HG03354 (cell line): ENCODE measurements at regions not wholly inside any gene's neighbourhood (a gene's known extent, or its start where the extent isn't known, plus 50 kb on each side); places are given as distances from the start of the nearest gene placed in this dataset.
A peak's percentile ranks its signal among the peaks of the same experiment; 100 is the strongest.

Source experiments
- ATAC-seq: cut with Tn5 transposase; IDR thresholded peaks from one replicate; pipeline ENCODE4 v1.9.1; 2021; ENCODE audit warnings: mild to moderate bottlenecking; ENCODE audit not compliant: unreplicated experiment, poor library complexity, severe bottlenecking

GRCh38 chr5:118778941-118779340, 209.4 kb downstream of the DTWD2 start:
- no peak for ATAC-seq

GRCh38 chr5:118777189-118777736, 211.1 kb downstream of the DTWD2 start:
- ATAC-seq, result no peak

GRCh38 chr5:118776755-118777154, 211.6 kb downstream of the DTWD2 start:
- peak; percentile 58 for ATAC-seq

GRCh38 chr5:118775790-118776499, 212.4 kb downstream of the DTWD2 start:
- peak; percentile 47 for ATAC-seq

GRCh38 chr5:118768607-118769175, 219.7 kb downstream of the DTWD2 start:
- no peak for ATAC-seq

GRCh38 chr5:118762291-118762690, 226.1 kb downstream of the DTWD2 start:
- ATAC-seq, result no peak

GRCh38 chr5:118761814-118762213, 226.5 kb downstream of the DTWD2 start:
- ATAC-seq, result no peak

- no peak for ATAC-seq
These were observed 235.4 kb downstream of the DTWD2 start for GRCh38 chr5:118752969-118753368.

- ATAC-seq, result no peak
These were observed 252.0 kb downstream of the DTWD2 start for GRCh38 chr5:118736396-118736795.

- no peak for ATAC-seq
These were observed 255.0 kb downstream of the DTWD2 start for GRCh38 chr5:118733394-118733793.

GRCh38 chr5:118728191-118728590, 260.2 kb downstream of the DTWD2 start:
- ATAC-seq, result no peak

- ATAC-seq, result no peak
These were observed 261.5 kb downstream of the DTWD2 start for GRCh38 chr5:118726891-118727290.

- ATAC-seq, result peak; percentile 91
These were observed 265.4 kb downstream of the DTWD2 start for GRCh38 chr5:118723021-118723338.

GRCh38 chr5:118722122-118723020, 266.0 kb downstream of the DTWD2 start:
- ATAC-seq, result peak; percentile 70

- no peak for ATAC-seq
These were observed 276.6 kb downstream of the DTWD2 start for GRCh38 chr5:118711727-118712126.

GRCh38 chr5:118705959-118706667, 282.2 kb downstream of the DTWD2 start:
- no peak for ATAC-seq

- no peak for ATAC-seq
These were observed 285.1 kb downstream of the DTWD2 start for GRCh38 chr5:118703241-118703640.

- ATAC-seq, result no peak
These were observed 286.6 kb downstream of the DTWD2 start for GRCh38 chr5:118701791-118702190.

- ATAC-seq, result no peak
These were observed 287.8 kb downstream of the DTWD2 start for GRCh38 chr5:118700510-118700909.

GRCh38 chr5:118698774-118699173, 289.6 kb downstream of the DTWD2 start:
- no peak for ATAC-seq
